Stimulated activated naive CD8-positive, alpha-beta T cell treated with anti-CD3 and anti-CD28 coated beads, Interleukin-15, amount 100 ng/mL, for 72 hours (primary cell): ENCODE measurements at regions not wholly inside any gene's neighbourhood (a gene's known extent, or its start where the extent isn't known, plus 50 kb on each side); places are given as distances from the start of the nearest gene placed in this dataset.

ENCODE experiments used
- ATAC-seq: fragments of 150-1000 bp; cut with Tn5 transposase; 2 replicates; pipeline ENCODE4 v1.10.0; 2021; ENCODE audit warnings: mild to moderate bottlenecking, moderate library complexity
- DNase-seq, 2 donors: peaks; one replicate each; pipeline ENCODE4 v3.0.0; 2021 to 2022
- H3K27ac Mint-ChIP-seq, 2 donors: one replicate each; pipeline ENCODE4 v1.8.0; 2022; ENCODE audit warnings: mild to moderate bottlenecking in 2 of 2, mixed read lengths in 2 of 2, moderate library complexity in 2 of 2
- H3K27me3 Mint-ChIP-seq: one replicate; pipeline ENCODE4 v1.8.0; 2022; ENCODE audit warnings: mixed read lengths
- H3K4me1 Mint-ChIP-seq: one replicate; pipeline ENCODE4 v1.8.0; 2022; ENCODE audit warnings: mild to moderate bottlenecking, mixed read lengths
- H3K4me3 Mint-ChIP-seq, 2 donors: one replicate each; pipeline ENCODE4 v1.8.0; 2022; ENCODE audit warnings: mild to moderate bottlenecking in 2 of 2, mixed read lengths in 2 of 2, moderate library complexity in 1 of 2
- H3K9me3 Mint-ChIP-seq, 2 donors: one replicate each; pipeline ENCODE4 v1.8.0; 2022; ENCODE audit warnings: mixed read lengths in 2 of 2

- DNase-seq (no peak), ATAC-seq (no peak)
- Mint-ChIP-seq H3K4me1 (no peaks in the 10 kb centered on the region), H3K4me3 (no peak overlapping the region), H3K9me3 (no peaks in the 10 kb centered on the region), H3K27me3 (no peaks in the 10 kb centered on the region), H3K27ac (no peak overlapping the region)
These were observed 76.8 kb upstream of the CD96 start for GRCh38 chr3:111465081-111465670.

- Mint-ChIP-seq H3K27ac (no peak overlapping the region), H3K4me3 (no peak overlapping the region), H3K27me3 (no peaks in the 10 kb centered on the region), H3K4me1 (peaks cover 6% of the 10 kb centered on the region), H3K9me3 (peaks cover 7 to 12% of the 10 kb centered on the region in 2 donors)
- DNase-seq, result no peak
- no peak for ATAC-seq
These were observed 72.0 kb upstream of the CD96 start for GRCh38 chr3:111470032-111470431.

GRCh38 chr3:111471831-111472230 is 70.2 kb upstream of the CD96 start:
- Mint-ChIP-seq H3K9me3 (peaks cover 7 to 12% of the 10 kb centered on the region in 2 donors), H3K27ac (no peak overlapping the region), H3K4me3 (no peak overlapping the region), H3K27me3 (no peaks in the 10 kb centered on the region), H3K4me1 (peaks cover 6% of the 10 kb centered on the region)
- no peak for ATAC-seq
- no peak for DNase-seq

GRCh38 chr3:111472556-111472955 is 69.4 kb upstream of the CD96 start:
- Mint-ChIP-seq H3K27me3 (no peaks in the 10 kb centered on the region), H3K9me3 (peaks cover 7 to 12% of the 10 kb centered on the region in 2 donors), H3K27ac (no peak overlapping the region), H3K4me3 (no peak overlapping the region), H3K4me1 (peaks cover 6% of the 10 kb centered on the region)
- DNase-seq (no peak), ATAC-seq (no peak)

- H3K27ac Mint-ChIP-seq, result no peak overlapping the region
- no peak overlapping the region for H3K4me3 Mint-ChIP-seq
- peaks cover 7 to 12% of the 10 kb centered on the region in 2 donors for H3K9me3 Mint-ChIP-seq
- ATAC-seq (no peak), DNase-seq (no peak)
- H3K27me3 Mint-ChIP-seq, result no peaks in the 10 kb centered on the region
- peaks cover 6% of the 10 kb centered on the region for H3K4me1 Mint-ChIP-seq
These were observed 68.4 kb upstream of the CD96 start for GRCh38 chr3:111473550-111473949.

GRCh38 chr3:111476701-111477100 is 65.3 kb upstream of the CD96 start:
- ATAC-seq, result no peak

GRCh38 chr3:111480091-111480490 is 61.9 kb upstream of the CD96 start:
- H3K27ac Mint-ChIP-seq, result no peak overlapping the region
- H3K9me3 Mint-ChIP-seq, result no peaks in the 10 kb centered on the region
- no peak for ATAC-seq
- no peak for DNase-seq
- H3K27me3 Mint-ChIP-seq, result no peaks in the 10 kb centered on the region
- no peaks in the 10 kb centered on the region for H3K4me1 Mint-ChIP-seq
- H3K4me3 Mint-ChIP-seq, result no peak overlapping the region

More at GRCh38 chr3:111476701-111477100, 65.3 kb upstream of the CD96 start:
- DNase-seq, result no peak
- Mint-ChIP-seq H3K4me1 (peaks cover 6% of the 10 kb centered on the region), H3K4me3 (no peak overlapping the region), H3K27ac (no peak overlapping the region), H3K27me3 (no peaks in the 10 kb centered on the region), H3K9me3 (peaks cover 0 to under 1% of the 10 kb centered on the region in 2 donors)

GRCh38 chr3:111481551-111481950 is 60.4 kb upstream of the CD96 start:
- no peaks in the 10 kb centered on the region for H3K27me3 Mint-ChIP-seq
- peaks cover 11% of the 10 kb centered on the region for H3K4me1 Mint-ChIP-seq
- no peak for ATAC-seq
- DNase-seq, result no peak
- H3K4me3 Mint-ChIP-seq, result no peak overlapping the region
- no peaks in the 10 kb centered on the region for H3K9me3 Mint-ChIP-seq
- H3K27ac Mint-ChIP-seq, result no peak overlapping the region

GRCh38 chr3:111482574-111482973 is 59.4 kb upstream of the CD96 start:
- ATAC-seq, result no peak
- H3K4me3 Mint-ChIP-seq, result no peak overlapping the region
- H3K27ac Mint-ChIP-seq, result no peak overlapping the region
- H3K27me3 Mint-ChIP-seq, result no peaks in the 10 kb centered on the region
- H3K4me1 Mint-ChIP-seq, result peaks cover 11% of the 10 kb centered on the region
- no peak for DNase-seq
- no peaks in the 10 kb centered on the region for H3K9me3 Mint-ChIP-seq

GRCh38 chr3:111485086-111485485 is 56.9 kb upstream of the CD96 start:
- peaks cover 11% of the 10 kb centered on the region for H3K4me1 Mint-ChIP-seq
- no peaks in the 10 kb centered on the region for H3K27me3 Mint-ChIP-seq
- DNase-seq, result no peak
- no peaks in the 10 kb centered on the region for H3K9me3 Mint-ChIP-seq
- no peak overlapping the region for H3K27ac Mint-ChIP-seq
- H3K4me3 Mint-ChIP-seq, result no peak overlapping the region
- no peak for ATAC-seq
